ENCODE measurements at regions not wholly inside any gene's neighbourhood (a gene's known extent, or its start where the extent isn't known, plus 50 kb on each side); places are given as distances from the start of the nearest gene placed in this dataset.

DNA sequence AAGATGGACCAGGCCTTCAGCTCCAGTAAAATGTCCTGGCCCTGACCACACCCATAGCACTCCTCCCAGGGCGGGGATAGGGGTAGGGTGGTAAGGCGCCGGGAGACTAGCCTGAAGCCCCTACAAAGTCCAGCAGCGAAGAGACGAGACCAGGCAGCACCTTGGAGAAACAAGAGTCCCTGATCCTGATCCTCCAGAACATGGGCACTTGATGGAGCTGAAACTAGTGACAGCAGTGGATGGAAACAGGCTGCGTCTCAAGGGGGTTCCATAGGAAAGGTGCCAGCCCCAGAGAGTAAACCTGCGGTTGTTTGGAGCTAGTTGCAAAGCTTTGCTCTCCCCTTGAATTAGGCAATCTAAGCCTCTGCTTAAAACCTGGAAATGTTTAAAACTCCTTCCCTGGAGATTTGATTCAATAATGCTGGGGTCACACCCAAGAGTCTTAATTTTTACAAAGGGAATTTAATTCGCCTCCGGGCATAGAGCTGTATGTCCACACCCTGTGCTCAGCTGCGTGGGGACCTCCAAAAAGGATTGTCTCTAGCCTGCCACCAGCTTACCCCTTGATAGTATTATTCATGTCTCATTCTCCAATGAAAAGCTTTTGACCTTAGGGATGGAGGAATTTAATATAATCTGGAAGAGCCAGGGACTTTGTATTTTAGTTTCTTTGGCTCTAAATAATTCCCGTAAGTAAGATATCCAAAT, 258.6 kb downstream of the PMP22 start:
- FAIRE-seq (no peak), DNase-seq (ENCODE audit: insufficient read length, low spot score) (no peak)
- TF ChIP-seq POLR2A (IDR thresholded peaks at IDR 0.05; ENCODE audit: low read depth, low read length): no peak

DNA sequence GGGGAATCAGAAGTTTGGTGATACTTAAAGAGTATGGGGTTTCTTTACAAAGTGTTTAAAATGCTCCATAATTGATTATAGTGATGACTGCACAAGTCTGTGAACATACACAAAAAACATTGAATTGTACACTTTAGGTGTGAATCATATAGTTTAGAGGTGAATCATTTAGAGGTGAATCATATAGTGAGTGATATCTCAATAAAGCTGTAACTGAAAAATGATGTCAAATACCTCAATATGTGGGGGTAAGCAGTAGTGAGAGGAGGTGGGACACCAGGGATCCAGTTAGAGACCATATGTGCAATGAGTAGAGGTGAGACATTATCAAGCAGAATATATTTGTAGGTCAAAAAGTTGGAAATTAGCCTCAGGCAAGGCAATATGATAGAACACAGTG, 264.5 kb downstream of the PMP22 start:
- no peak for FAIRE-seq
- TF ChIP-seq POLR2A (IDR thresholded peaks at IDR 0.05; ENCODE audit: low read depth, low read length): no peak
- no peak for DNase-seq (ENCODE audit: insufficient read length, low spot score)

DNA sequence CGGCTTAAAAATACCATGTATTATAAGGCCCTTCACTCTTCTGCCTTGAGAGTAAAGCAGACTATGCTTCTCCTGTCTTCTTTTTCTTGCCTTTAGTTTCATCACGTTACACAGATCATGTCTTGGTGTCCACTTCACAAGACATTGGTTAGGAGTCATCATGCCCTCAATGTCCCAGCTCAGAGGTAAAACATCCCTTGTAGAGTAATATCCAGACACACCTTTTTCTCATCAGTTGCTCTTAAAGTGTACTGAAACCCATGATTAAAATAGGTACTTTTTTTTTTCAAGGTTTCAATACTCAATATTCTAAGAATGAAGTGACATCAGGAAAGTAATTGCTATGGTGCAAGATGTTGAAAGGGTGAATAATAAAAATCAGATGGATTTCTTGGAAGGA, 267.8 kb downstream of the PMP22 start:
- DNase-seq (ENCODE audit: insufficient read length, low spot score): no peak
- FAIRE-seq: no peak
- TF ChIP-seq POLR2A (IDR thresholded peaks at IDR 0.05; ENCODE audit: low read depth, low read length): no peak

DNA sequence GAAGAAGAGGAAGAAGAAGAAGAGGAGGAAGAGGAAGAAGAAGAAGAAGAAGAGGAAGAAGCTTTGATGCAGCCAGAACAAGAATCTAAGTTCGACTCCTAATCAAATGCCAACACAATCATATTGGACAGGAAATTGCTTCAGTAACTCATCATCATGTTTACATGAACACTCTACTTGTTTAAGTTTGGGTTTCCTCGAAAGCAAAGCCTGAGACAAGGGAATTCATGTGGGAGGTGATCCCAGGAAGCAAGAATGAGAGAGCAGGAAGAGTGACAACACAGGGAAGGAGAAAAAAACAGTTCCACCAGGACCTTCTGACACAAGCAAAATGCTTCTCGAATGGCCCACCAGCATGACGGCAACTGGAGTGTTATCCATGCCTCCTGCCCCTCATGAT, 279.0 kb downstream of the PMP22 start:
- FAIRE-seq (no peak), DNase-seq (ENCODE audit: insufficient read length, low spot score) (no peak)

DNA sequence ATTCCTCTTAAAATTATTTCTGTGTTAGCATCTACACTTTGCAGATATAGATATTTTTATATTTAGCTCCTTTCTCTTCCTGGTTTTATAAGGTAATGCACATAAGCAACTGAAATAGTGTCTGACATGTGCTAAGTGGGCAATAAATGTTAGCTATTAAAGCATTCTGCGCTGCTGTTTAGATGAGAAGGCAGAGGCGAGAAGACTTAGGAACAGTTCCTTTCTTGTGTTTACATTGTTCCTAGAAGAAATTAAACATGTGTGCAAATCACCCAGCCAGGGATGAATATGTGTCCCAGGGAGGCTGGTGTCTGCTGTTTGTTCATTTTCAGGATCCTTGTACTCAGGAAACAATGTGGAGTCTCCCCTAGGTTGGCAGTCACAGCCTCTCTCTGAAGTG, 292.3 kb downstream of the PMP22 start:
- no peak for FAIRE-seq
- no peak for TF ChIP-seq POLR2A (IDR thresholded peaks at IDR 0.05; ENCODE audit: low read depth, low read length)

More for the DNA sequence above, 279.0 kb downstream of the PMP22 start:
- no peak for TF ChIP-seq POLR2A (IDR thresholded peaks at IDR 0.05; ENCODE audit: low read depth, low read length)

DNA sequence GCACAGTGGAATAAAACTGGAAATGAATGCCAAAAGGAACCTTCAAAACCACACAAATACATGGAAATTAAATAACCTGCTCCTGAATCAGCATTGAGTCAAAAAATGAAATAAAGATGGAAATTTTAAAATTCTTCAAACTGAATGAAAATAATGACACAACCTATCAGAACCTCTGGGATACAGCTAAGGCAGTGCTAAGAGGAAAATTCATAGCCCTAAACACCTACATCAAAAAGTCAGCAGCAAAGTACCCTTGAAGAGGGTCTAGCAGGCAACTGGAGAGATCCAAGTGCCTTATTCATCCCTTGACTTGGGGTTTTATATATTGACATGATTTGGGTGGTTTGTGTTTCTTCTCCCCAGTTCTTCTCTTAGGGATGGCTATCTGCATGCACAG, 294.1 kb downstream of the PMP22 start:
- no peak for TF ChIP-seq POLR2A (IDR thresholded peaks at IDR 0.05; ENCODE audit: low read depth, low read length)
- no peak for DNase-seq (ENCODE audit: insufficient read length, low spot score)
- FAIRE-seq: no peak

More for the DNA sequence above, 292.3 kb downstream of the PMP22 start:
- DNase-seq (ENCODE audit: insufficient read length, low spot score): no peak

DNA sequence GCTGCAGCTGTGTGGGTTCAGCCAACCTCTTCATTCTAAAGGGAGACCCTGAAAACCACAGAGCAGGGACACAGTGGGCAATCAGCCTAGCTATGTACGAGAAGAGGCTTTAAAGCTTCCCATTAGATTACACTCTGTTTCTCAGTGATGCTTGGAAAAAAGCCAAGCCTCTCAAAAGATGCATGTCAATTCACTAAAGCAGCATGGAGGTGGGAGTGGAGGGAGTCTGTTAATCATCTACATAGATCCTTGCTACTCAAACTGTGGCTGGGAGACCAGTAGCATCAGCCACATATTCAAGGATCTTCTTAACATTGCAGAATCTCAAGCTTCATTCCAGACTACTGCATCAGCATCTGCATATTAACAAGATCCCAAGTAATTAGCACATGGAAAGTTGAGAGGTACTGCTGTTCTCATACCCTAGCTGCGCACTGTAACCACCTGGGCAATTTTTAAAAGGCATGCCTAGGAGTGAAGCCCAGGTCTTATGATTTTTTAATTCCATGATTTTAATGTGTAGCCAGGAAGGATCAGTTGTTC, 305.9 kb downstream of the PMP22 start:
- no peak for FAIRE-seq
- no peak for DNase-seq (ENCODE audit: insufficient read length, low spot score)
- no peak for TF ChIP-seq POLR2A (IDR thresholded peaks at IDR 0.05; ENCODE audit: low read depth, low read length)

DNA sequence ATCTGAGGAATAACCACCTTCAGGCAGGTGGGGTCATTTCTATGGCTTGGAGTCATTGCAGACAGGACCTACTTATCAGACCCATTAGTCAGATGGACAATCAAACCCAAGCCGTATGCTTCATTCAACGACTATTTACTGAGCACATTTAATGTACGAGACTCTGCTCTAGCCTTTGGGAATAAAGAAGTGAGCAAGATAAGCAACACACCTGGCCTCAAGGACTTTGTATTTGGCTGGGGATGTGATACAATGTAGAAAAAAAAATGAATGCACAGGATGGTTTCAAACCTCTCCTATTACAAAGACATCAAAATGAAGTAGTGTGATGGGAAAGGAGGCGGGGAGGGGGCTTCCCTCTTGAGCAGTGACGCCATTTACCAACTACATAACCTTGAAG, 311.7 kb downstream of the PMP22 start:
- FAIRE-seq: no peak
- no peak for DNase-seq (ENCODE audit: insufficient read length, low spot score)
- TF ChIP-seq POLR2A (IDR thresholded peaks at IDR 0.05; ENCODE audit: low read depth, low read length): no peak

DNA sequence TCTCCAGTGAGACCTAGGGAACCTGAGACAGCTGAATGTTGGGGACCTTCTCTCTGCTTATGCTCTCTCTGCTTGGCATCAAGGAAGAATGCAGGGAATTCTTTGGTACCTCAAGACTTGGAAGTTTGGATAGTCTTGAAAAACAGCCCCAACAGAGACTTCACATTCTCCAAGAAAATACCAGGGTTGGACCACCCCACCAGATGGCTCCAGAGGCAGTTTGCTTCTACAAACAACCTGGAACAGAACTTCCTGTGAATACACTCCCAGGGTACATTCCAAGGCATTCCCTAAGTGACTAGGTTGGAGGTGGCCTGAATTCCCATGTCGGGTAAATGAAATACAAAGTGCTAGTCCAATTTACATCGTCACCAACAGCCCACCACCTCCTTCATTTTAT, 314.4 kb downstream of the PMP22 start:
- no peak for TF ChIP-seq POLR2A (IDR thresholded peaks at IDR 0.05; ENCODE audit: low read depth, low read length)
- DNase-seq (ENCODE audit: insufficient read length, low spot score) (no peak), FAIRE-seq (no peak)

DNA sequence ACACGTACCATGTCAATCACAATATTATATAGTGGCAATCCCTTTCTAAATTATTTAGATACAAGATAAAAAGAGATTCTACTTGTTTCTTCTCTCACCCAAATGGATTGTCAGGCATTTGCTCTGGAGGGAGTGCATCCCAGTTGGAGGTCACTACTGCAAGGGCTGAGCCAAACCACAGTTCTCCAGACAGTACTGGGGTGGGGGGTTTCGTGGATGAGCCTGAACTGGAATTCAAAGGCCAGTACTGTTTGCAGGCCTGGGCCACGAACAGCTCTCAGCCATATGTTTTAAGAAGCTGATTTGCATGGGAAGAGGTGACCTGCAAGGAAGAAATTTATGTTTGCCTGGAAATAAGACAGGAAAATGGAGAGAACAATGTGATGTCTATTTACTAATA, 314.9 kb downstream of the PMP22 start:
- no peak for TF ChIP-seq POLR2A (IDR thresholded peaks at IDR 0.05; ENCODE audit: low read depth, low read length)
- no peak for DNase-seq (ENCODE audit: insufficient read length, low spot score)
- no peak for FAIRE-seq

DNA sequence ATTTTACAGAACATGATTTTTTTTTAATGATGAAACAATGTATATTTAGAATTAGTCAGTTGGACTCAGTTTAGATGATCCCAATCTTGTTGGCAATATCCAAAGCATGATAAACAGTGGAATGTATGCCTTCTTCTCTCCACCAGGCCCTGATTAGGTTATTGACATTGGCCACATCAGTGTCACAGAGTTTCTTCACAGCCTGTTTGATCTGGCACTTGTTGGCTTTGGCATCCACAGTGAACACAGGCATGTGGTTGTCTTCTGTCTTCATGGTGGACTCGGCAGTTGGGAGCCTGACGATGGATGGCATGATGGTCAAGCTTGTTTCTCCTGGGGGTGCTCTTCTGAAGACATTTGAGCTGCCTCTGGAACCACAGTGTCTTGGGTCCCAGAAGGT, 317.5 kb downstream of the PMP22 start:
- DNase-seq (ENCODE audit: insufficient read length, low spot score): no peak
- no peak for TF ChIP-seq POLR2A (IDR thresholded peaks at IDR 0.05; ENCODE audit: low read depth, low read length)
- no peak for FAIRE-seq

DNA sequence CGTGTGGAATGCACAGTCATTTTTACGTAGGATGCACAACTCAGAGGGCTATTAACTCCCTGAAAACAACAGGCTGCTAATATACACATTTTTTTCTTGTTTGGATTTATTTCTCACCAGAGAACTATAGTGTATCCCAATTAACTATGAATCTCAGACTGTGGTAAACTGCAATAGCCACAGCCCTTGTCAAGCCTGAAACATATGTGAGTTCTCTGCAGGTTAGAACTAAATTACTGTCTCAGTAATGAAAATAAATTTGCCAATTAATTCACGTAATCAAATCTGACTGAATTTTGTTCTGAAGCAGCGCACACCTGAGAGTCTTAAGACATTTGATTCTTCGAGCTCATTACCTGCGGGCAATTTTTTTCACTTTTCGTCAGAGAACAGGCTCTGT, 318.6 kb downstream of the PMP22 start:
- FAIRE-seq (no peak), DNase-seq (ENCODE audit: insufficient read length, low spot score) (no peak)
- TF ChIP-seq POLR2A (IDR thresholded peaks at IDR 0.05; ENCODE audit: low read depth, low read length): no peak

DNA sequence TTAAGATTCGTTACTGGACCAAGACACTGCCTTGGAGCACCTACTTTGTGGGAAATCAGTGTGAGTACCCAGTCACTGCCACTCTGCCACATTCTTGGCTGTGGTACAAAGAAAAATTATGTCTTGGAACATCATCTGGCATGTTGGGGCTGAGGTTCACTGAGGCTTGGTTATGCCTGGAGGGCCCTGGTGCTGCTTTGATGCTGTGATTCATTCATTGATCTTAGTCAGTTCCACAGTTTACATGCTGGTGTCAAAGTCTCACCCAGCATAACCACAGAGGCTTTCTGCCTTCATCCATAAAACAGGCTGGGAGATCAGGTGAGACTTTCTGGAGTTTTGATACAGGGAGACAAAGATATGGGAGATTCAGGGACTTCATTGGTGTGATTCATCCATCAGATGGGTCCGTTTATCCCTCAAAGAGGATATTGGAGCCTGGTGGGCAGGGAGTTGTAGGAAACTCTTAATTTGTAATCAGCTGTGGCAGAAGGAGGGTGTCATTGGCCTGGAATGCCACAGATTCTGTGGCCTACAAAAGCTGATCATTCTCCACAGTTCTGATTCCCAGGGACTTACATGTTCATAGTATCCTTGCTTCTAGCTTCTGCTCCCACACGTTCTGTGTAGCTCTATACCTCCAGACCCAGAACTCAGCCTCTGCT, 322.5 kb downstream of the PMP22 start:
- TF ChIP-seq POLR2A (IDR thresholded peaks at IDR 0.05; ENCODE audit: low read depth, low read length): no peak
- FAIRE-seq (no peak), DNase-seq (ENCODE audit: insufficient read length, low spot score) (no peak)

DNA sequence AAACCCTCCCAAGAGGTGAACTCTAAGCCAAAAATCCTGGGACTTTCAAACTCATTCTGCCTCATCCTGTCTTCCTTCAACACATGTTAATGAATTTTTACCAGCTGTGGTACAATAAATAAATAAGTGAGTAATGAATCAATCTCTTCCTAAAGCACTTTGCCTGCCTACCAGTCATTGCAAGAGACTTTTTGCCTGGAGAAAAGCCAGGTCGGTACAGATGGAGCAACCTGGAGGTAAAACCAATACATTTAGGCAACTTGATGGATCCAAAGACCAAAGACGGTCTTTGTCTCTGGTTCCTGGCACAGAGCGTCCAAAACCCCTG, 324.2 kb downstream of the PMP22 start:
- FAIRE-seq (no peak), DNase-seq (ENCODE audit: insufficient read length, low spot score) (no peak)
- no peak for TF ChIP-seq POLR2A (IDR thresholded peaks at IDR 0.05; ENCODE audit: low read depth, low read length)
